ENCODE measurements at regions not wholly inside any gene's neighbourhood (a gene's known extent, or its start where the extent isn't known, plus 50 kb on each side); places are given as distances from the start of the nearest gene placed in this dataset.
"Not testable (repeated sequence)": the region's sequence is repeated elsewhere in the genome, so short reads cannot be mapped to it uniquely, and the experiment has no call there.

GRCh38 chr17:71592431-71592830 is 528.4 kb upstream of the SOX9 start:
- H3K4me3 Mint-ChIP-seq, result no peak overlapping the region
- Histone ChIP-seq H3K27me3 (ENCODE audit: insufficient read depth) (no peaks in the 10 kb centered on the region), H3K27ac (ENCODE audit: low read depth) (no peak overlapping the region), H3K79me2 (replicated peaks; ENCODE audit: insufficient read depth) (no peaks in the 10 kb centered on the region), H3K4me1 (ENCODE audit: insufficient read depth) (no peaks in the 10 kb centered on the region), H3F3A (replicated peaks; ENCODE audit: low read depth) (no peaks in the 10 kb centered on the region), H2AFZ (no peak overlapping the region), H3K4me3 (no peak overlapping the region), H3K4me2 (no peak overlapping the region), H4K20me1 (replicated peaks; ENCODE audit: insufficient read depth) (no peaks in the 10 kb centered on the region), H3K9me2 (ENCODE audit: insufficient read depth) (no peaks in the 10 kb centered on the region), H3K36me3 (ENCODE audit: insufficient read depth) (no peaks in the 10 kb centered on the region)
- no peak for DNase-seq (ENCODE audit: low spot score)
- no peak for TF ChIP-seq ZNF114 (CRISPR knock-in tag; IDR thresholded peaks at IDR 0.05)
- no peaks in the 10 kb centered on the region for H3K9me3 Mint-ChIP-seq
- no peaks in the 10 kb centered on the region for H3K27me3 Mint-ChIP-seq (ENCODE audit: insufficient read depth, low read depth, poor library complexity)
- H3K36me3 Mint-ChIP-seq (ENCODE audit: low read depth), result no peaks in the 10 kb centered on the region
- no peak overlapping the region for H3K27ac Mint-ChIP-seq
- H3K4me1 Mint-ChIP-seq, result no peaks in the 10 kb centered on the region
- no peak for ATAC-seq

GRCh38 chr17:71593078-71593477 is 527.7 kb upstream of the SOX9 start:
- no peak overlapping the region for H2AFZ ChIP-seq
- no peak overlapping the region for H3K4me3 Mint-ChIP-seq

GRCh38 chr17:71599583-71599982 is 521.2 kb upstream of the SOX9 start:
- H3F3A ChIP-seq (replicated peaks; ENCODE audit: low read depth); ATAC-seq; H3K27ac ChIP-seq (ENCODE audit: low read depth); DNase-seq (ENCODE audit: low spot score); H3K4me1 Mint-ChIP-seq; H3K4me3 ChIP-seq; H4K20me1 ChIP-seq (replicated peaks; ENCODE audit: insufficient read depth); H3K27me3 ChIP-seq (ENCODE audit: insufficient read depth); H3K36me3 ChIP-seq (ENCODE audit: insufficient read depth); H3K4me3 Mint-ChIP-seq; H3K4me1 ChIP-seq (ENCODE audit: insufficient read depth); H2AFZ ChIP-seq; H3K27ac Mint-ChIP-seq; H3K27me3 Mint-ChIP-seq (ENCODE audit: insufficient read depth, low read depth, poor library complexity); H3K79me2 ChIP-seq (replicated peaks; ENCODE audit: insufficient read depth); H3K9me2 ChIP-seq (ENCODE audit: insufficient read depth); H3K36me3 Mint-ChIP-seq (ENCODE audit: low read depth); H3K9me3 Mint-ChIP-seq; H3K4me2 ChIP-seq: not testable (repeated sequence)

More at GRCh38 chr17:71593078-71593477, 527.7 kb upstream of the SOX9 start:
- Mint-ChIP-seq H3K4me1 (no peaks in the 10 kb centered on the region), H3K36me3 (ENCODE audit: low read depth) (no peaks in the 10 kb centered on the region), H3K27ac (no peak overlapping the region), H3K9me3 (no peaks in the 10 kb centered on the region), H3K27me3 (ENCODE audit: insufficient read depth, low read depth, poor library complexity) (no peaks in the 10 kb centered on the region)
- H3F3A ChIP-seq (replicated peaks; ENCODE audit: low read depth), result no peaks in the 10 kb centered on the region
- TF ChIP-seq STAT1 (IDR thresholded peaks at IDR 0.05; ENCODE audit: unreplicated experiment), result no peak
- no peaks in the 10 kb centered on the region for H3K27me3 ChIP-seq (ENCODE audit: insufficient read depth)
- no peak for DNase-seq (ENCODE audit: low spot score)
- ATAC-seq, result no peak
- no peaks in the 10 kb centered on the region for H4K20me1 ChIP-seq (replicated peaks; ENCODE audit: insufficient read depth)
- H3K4me1 ChIP-seq (ENCODE audit: insufficient read depth), result no peaks in the 10 kb centered on the region
- H3K27ac ChIP-seq (ENCODE audit: low read depth), result no peak overlapping the region
- H3K36me3 ChIP-seq (ENCODE audit: insufficient read depth), result no peaks in the 10 kb centered on the region
- no peak overlapping the region for H3K4me3 ChIP-seq
- no peaks in the 10 kb centered on the region for H3K79me2 ChIP-seq (replicated peaks; ENCODE audit: insufficient read depth)
- no peaks in the 10 kb centered on the region for H3K9me2 ChIP-seq (ENCODE audit: insufficient read depth)
- no peak overlapping the region for H3K4me2 ChIP-seq

GRCh38 chr17:71600137-71600789 is 520.6 kb upstream of the SOX9 start:
- Mint-ChIP-seq H3K4me1 (peaks cover 6% of the 10 kb centered on the region), H3K27ac (no peak overlapping the region), H3K36me3 (ENCODE audit: low read depth) (no peaks in the 10 kb centered on the region; the same call in 2 of the 3 replicates), H3K9me3 (no peaks in the 10 kb centered on the region), H3K27me3 (ENCODE audit: insufficient read depth, low read depth, poor library complexity) (no peaks in the 10 kb centered on the region), H3K4me3 (no peak overlapping the region)
- Histone ChIP-seq H3K9me2 (ENCODE audit: insufficient read depth) (no peaks in the 10 kb centered on the region), H3K27ac (ENCODE audit: low read depth) (no peak overlapping the region), H3F3A (replicated peaks; ENCODE audit: low read depth) (no peaks in the 10 kb centered on the region), H3K79me2 (replicated peaks; ENCODE audit: insufficient read depth) (no peaks in the 10 kb centered on the region), H3K4me1 (ENCODE audit: insufficient read depth) (no peaks in the 10 kb centered on the region), H3K4me3 (no peak overlapping the region), H4K20me1 (replicated peaks; ENCODE audit: insufficient read depth) (no peaks in the 10 kb centered on the region), H3K36me3 (ENCODE audit: insufficient read depth) (no peaks in the 10 kb centered on the region), H2AFZ (0 out of 2 replicates have a peak overlapping the region, but pooled peaks have one; percentile 39), H3K4me2 (no peak overlapping the region), H3K27me3 (ENCODE audit: insufficient read depth) (no peaks in the 10 kb centered on the region)
- TF ChIP-seq CTCF (conservative IDR thresholded peaks at IDR 0.05; ENCODE audit: low read depth in 2 of 2) (no peak), POLR2AphosphoS5 (IDR thresholded peaks at IDR 0.05; ENCODE audit: low read depth) (no peak), ZNF114 (CRISPR knock-in tag; IDR thresholded peaks at IDR 0.05) (no peak)
- ATAC-seq, result no peak
- DNase-seq (ENCODE audit: low spot score), result no peak

All from GM23338 (cell line).